GM19240 (cell line): ENCODE measurements at regions not wholly inside any gene's neighbourhood (a gene's known extent, or its start where the extent isn't known, plus 50 kb on each side); places are given as distances from the start of the nearest gene placed in this dataset.

Experiments used
- DNase-seq: peaks from one replicate; pipeline ENCODE4 v3.0.0; 2011; ENCODE audit warnings: low spot score; ENCODE audit not compliant: insufficient read length

DNA sequence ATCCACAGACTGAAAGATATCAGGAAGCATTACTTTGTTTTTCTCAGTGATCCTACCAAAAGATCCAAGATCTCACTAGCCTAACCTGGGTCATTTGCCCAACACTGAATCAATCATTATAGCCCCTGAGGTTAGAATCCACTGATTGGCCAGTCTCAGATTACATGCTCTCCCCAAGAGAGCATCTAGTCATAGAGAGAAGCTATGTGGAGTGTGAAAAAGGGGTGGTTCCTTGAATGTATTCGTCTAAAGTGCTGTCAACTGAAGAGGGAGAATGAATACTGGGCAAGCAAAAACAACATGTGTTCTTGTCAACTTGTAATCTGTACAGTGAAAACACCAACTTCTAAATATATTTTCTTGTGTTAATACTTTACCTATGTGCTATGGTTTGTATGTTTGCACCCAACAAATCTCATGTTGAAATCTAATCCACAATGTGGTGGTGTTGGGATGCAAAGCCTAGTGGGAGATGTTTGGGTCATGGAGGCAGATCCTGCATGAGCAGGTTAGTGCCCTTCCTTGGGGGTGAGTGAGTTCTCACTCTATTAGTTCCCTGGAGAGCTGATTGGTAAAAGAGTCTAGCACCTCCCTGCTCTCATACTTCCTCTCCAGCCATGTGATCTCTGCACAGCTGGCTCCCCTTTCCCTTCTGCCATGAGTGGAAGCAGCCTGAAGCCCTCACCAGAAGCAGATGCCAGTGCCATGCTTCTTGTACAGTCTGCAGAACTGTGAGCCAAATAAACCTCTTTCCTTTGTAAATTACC lies 60.3 kb upstream of the PJA2 start:
- DNase-seq, result no peak

GRCh38 chr5:109468737-109469420 lies 59.1 kb upstream of the PJA2 start:
- peak; percentile 39 for DNase-seq

DNA sequence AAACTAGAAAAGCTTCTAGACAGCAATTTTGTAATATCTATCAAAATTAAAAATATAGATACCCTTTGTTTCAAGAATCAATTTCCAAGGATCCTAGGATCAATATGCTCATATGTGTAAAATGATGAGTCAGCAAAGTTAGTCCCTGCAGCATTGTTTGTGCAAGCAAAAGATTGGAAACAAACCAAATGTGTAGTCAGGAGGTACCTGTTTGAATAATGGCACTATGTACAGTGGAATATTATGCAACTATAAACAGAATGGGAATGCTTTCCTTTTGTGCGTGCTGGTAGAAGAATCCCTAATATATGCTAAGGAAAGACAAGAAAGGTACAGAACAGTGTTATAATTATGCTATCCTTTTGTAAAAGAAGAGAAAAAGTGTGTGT lies 58.5 kb upstream of the PJA2 start:
- DNase-seq, result no peak

GRCh38 chr5:109467058-109467457 lies 57.3 kb upstream of the PJA2 start:
- DNase-seq, result no peak
